ENCODE measurements at regions not wholly inside any gene's neighbourhood (a gene's known extent, or its start where the extent isn't known, plus 50 kb on each side); places are given as distances from the start of the nearest gene placed in this dataset.
"Not testable (repeated sequence)": the region's sequence is repeated elsewhere in the genome, so short reads cannot be mapped to it uniquely, and the experiment has no call there.

DNA sequence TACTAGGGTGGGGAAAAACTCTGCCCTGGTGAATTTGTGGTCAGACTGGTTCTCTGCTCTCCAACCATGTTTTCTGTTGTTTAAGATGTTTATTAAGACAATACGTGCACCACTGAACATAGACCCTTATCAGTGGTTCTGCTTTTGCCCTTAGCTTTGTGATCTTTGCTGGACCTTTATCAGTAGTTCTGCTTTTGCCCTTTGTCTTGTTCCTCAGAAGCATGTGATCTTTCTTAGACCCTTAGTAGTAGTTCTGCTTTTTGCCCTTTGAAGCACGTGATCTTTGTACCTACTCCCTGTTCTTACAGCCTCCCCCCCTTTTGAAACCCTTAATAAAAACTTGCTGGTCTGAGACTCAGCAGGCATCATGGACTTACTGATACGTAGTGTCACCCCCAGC, 101.4 kb upstream of the FAM90A1 start:
- DNase-seq; H3K9me3 ChIP-seq (ENCODE audit: control insufficient read depth, low read length); H3K36me3 ChIP-seq (ENCODE audit: control insufficient read depth, insufficient read depth, low read length); H3K4me1 ChIP-seq (ENCODE audit: control insufficient read depth, insufficient read depth, low read length, poor library complexity, severe bottlenecking); H3K27me3 ChIP-seq (replicated peaks; ENCODE audit: control insufficient read depth, insufficient read depth, low read length, poor library complexity, severe bottlenecking); H3K4me3 ChIP-seq (ENCODE audit: insufficient read depth, low read depth, low read length, poor library complexity, severe bottlenecking); H3K27ac ChIP-seq (ENCODE audit: insufficient read depth, low read length, poor library complexity, severe bottlenecking): not testable (repeated sequence)

DNA sequence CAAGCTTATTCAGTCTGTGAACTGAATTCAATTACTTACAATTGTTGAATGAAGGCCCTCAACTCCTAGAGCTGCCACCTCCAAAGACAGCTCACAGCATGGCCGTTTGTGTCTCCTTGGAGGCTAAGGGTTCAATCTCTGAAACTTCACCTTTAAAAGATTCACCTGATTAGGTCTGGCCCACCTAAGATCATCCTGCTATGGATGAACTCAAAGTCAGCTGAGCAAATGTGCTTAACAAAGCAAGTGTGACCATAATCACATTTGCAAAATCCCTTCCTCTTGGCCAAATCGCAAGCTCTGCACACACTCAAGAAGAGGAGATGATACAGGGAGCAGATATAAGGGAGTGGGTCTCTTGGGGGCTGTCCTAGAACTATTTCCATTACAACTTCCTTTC, 105.0 kb upstream of the FAM90A1 start:
- not testable (repeated sequence) for H3K27ac ChIP-seq (ENCODE audit: insufficient read depth, low read length, poor library complexity, severe bottlenecking); H3K9me3 ChIP-seq (ENCODE audit: control insufficient read depth, low read length); H3K4me1 ChIP-seq (ENCODE audit: control insufficient read depth, insufficient read depth, low read length, poor library complexity, severe bottlenecking); DNase-seq; H3K36me3 ChIP-seq (ENCODE audit: control insufficient read depth, insufficient read depth, low read length); H3K27me3 ChIP-seq (replicated peaks; ENCODE audit: control insufficient read depth, insufficient read depth, low read length, poor library complexity, severe bottlenecking); H3K4me3 ChIP-seq (ENCODE audit: insufficient read depth, low read depth, low read length, poor library complexity, severe bottlenecking)

- H3K27ac ChIP-seq (ENCODE audit: insufficient read depth, low read length, poor library complexity, severe bottlenecking); H3K9me3 ChIP-seq (ENCODE audit: control insufficient read depth, low read length); H3K4me3 ChIP-seq (ENCODE audit: insufficient read depth, low read depth, low read length, poor library complexity, severe bottlenecking); H3K36me3 ChIP-seq (ENCODE audit: control insufficient read depth, insufficient read depth, low read length); H3K4me1 ChIP-seq (ENCODE audit: control insufficient read depth, insufficient read depth, low read length, poor library complexity, severe bottlenecking); H3K27me3 ChIP-seq (replicated peaks; ENCODE audit: control insufficient read depth, insufficient read depth, low read length, poor library complexity, severe bottlenecking); DNase-seq: not testable (repeated sequence)
Observed at GRCh38 chr12:8351073-8351472, 104.7 kb upstream of the CLEC6A start.

- DNase-seq; H3K27me3 ChIP-seq (replicated peaks; ENCODE audit: control insufficient read depth, insufficient read depth, low read length, poor library complexity, severe bottlenecking); H3K9me3 ChIP-seq (ENCODE audit: control insufficient read depth, low read length); H3K27ac ChIP-seq (ENCODE audit: insufficient read depth, low read length, poor library complexity, severe bottlenecking); H3K36me3 ChIP-seq (ENCODE audit: control insufficient read depth, insufficient read depth, low read length); H3K4me1 ChIP-seq (ENCODE audit: control insufficient read depth, insufficient read depth, low read length, poor library complexity, severe bottlenecking); H3K4me3 ChIP-seq (ENCODE audit: insufficient read depth, low read depth, low read length, poor library complexity, severe bottlenecking): not testable (repeated sequence)
Observed at GRCh38 chr12:8354741-8355140, 101.0 kb upstream of the CLEC6A start.

GRCh38 chr12:8355531-8355930, 100.2 kb upstream of the CLEC6A start:
- H3K9me3 ChIP-seq (ENCODE audit: control insufficient read depth, low read length); H3K36me3 ChIP-seq (ENCODE audit: control insufficient read depth, insufficient read depth, low read length); DNase-seq; H3K4me1 ChIP-seq (ENCODE audit: control insufficient read depth, insufficient read depth, low read length, poor library complexity, severe bottlenecking); H3K4me3 ChIP-seq (ENCODE audit: insufficient read depth, low read depth, low read length, poor library complexity, severe bottlenecking); H3K27me3 ChIP-seq (replicated peaks; ENCODE audit: control insufficient read depth, insufficient read depth, low read length, poor library complexity, severe bottlenecking); H3K27ac ChIP-seq (ENCODE audit: insufficient read depth, low read length, poor library complexity, severe bottlenecking): not testable (repeated sequence)

DNA sequence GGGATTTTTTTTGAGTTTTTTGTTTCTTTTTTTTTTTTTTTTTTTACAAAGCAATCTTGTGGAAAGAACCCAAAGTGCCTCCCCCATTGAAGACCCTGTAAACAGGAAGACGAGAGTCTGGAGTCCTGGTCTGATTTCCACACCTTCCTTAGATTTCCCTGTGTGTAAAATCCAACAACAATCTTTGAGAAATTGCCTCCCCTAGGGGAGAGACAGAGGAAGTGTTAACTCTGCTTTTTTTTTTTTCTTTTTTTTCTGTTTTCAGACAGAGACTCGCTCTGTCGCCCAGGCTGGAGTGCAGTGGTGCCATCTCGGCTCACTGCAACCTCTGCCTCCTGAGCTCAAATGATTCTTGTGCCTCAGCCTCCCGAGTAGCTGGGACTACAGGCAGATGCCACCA, 82.0 kb upstream of the CLEC6A start:
- H3K27ac ChIP-seq (ENCODE audit: insufficient read depth, low read length, poor library complexity, severe bottlenecking); DNase-seq; H3K4me1 ChIP-seq (ENCODE audit: control insufficient read depth, insufficient read depth, low read length, poor library complexity, severe bottlenecking); H3K4me3 ChIP-seq (ENCODE audit: insufficient read depth, low read depth, low read length, poor library complexity, severe bottlenecking); H3K9me3 ChIP-seq (ENCODE audit: control insufficient read depth, low read length); H3K36me3 ChIP-seq (ENCODE audit: control insufficient read depth, insufficient read depth, low read length); H3K27me3 ChIP-seq (replicated peaks; ENCODE audit: control insufficient read depth, insufficient read depth, low read length, poor library complexity, severe bottlenecking): not testable (repeated sequence)

GRCh38 chr12:8375122-8375521, 80.6 kb upstream of the CLEC6A start:
- H3K4me1 ChIP-seq (ENCODE audit: control insufficient read depth, insufficient read depth, low read length, poor library complexity, severe bottlenecking); H3K27me3 ChIP-seq (replicated peaks; ENCODE audit: control insufficient read depth, insufficient read depth, low read length, poor library complexity, severe bottlenecking); H3K27ac ChIP-seq (ENCODE audit: insufficient read depth, low read length, poor library complexity, severe bottlenecking); H3K9me3 ChIP-seq (ENCODE audit: control insufficient read depth, low read length); DNase-seq; H3K4me3 ChIP-seq (ENCODE audit: insufficient read depth, low read depth, low read length, poor library complexity, severe bottlenecking); H3K36me3 ChIP-seq (ENCODE audit: control insufficient read depth, insufficient read depth, low read length): not testable (repeated sequence)

GRCh38 chr12:8377756-8378155, 78.0 kb upstream of the CLEC6A start:
- not testable (repeated sequence) for H3K27ac ChIP-seq (ENCODE audit: insufficient read depth, low read length, poor library complexity, severe bottlenecking); H3K4me1 ChIP-seq (ENCODE audit: control insufficient read depth, insufficient read depth, low read length, poor library complexity, severe bottlenecking); H3K27me3 ChIP-seq (replicated peaks; ENCODE audit: control insufficient read depth, insufficient read depth, low read length, poor library complexity, severe bottlenecking); H3K4me3 ChIP-seq (ENCODE audit: insufficient read depth, low read depth, low read length, poor library complexity, severe bottlenecking); H3K36me3 ChIP-seq (ENCODE audit: control insufficient read depth, insufficient read depth, low read length); DNase-seq; H3K9me3 ChIP-seq (ENCODE audit: control insufficient read depth, low read length)

- H3K9me3 ChIP-seq (ENCODE audit: control insufficient read depth, low read length); DNase-seq; H3K4me3 ChIP-seq (ENCODE audit: insufficient read depth, low read depth, low read length, poor library complexity, severe bottlenecking); H3K4me1 ChIP-seq (ENCODE audit: control insufficient read depth, insufficient read depth, low read length, poor library complexity, severe bottlenecking); H3K27ac ChIP-seq (ENCODE audit: insufficient read depth, low read length, poor library complexity, severe bottlenecking); H3K27me3 ChIP-seq (replicated peaks; ENCODE audit: control insufficient read depth, insufficient read depth, low read length, poor library complexity, severe bottlenecking); H3K36me3 ChIP-seq (ENCODE audit: control insufficient read depth, insufficient read depth, low read length): not testable (repeated sequence)
Observed at GRCh38 chr12:8382556-8382955, 73.2 kb upstream of the CLEC6A start.

DNA sequence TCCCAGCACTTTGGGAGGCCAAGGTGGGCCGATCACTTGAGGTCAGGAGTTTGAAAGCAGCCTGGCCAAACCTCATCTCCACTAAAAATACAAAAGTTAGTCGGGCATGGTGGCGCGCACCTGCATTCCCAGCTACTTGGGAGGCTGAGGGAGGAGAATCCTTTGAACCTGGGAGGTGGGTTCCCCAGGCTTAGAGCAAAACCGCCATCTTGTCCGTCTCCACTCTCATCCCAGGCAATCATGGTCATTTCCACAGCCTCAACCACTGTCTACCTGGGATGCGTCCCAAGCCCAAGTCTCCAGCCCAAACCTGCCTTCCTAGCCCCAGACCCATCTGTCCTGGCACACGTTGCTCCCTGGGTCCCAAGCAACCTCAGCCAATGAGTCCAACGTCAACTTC, 71.1 kb upstream of the CLEC6A start:
- not testable (repeated sequence) for H3K27me3 ChIP-seq (replicated peaks; ENCODE audit: control insufficient read depth, insufficient read depth, low read length, poor library complexity, severe bottlenecking); H3K4me1 ChIP-seq (ENCODE audit: control insufficient read depth, insufficient read depth, low read length, poor library complexity, severe bottlenecking); H3K4me3 ChIP-seq (ENCODE audit: insufficient read depth, low read depth, low read length, poor library complexity, severe bottlenecking); DNase-seq; H3K27ac ChIP-seq (ENCODE audit: insufficient read depth, low read length, poor library complexity, severe bottlenecking); H3K36me3 ChIP-seq (ENCODE audit: control insufficient read depth, insufficient read depth, low read length); H3K9me3 ChIP-seq (ENCODE audit: control insufficient read depth, low read length)

DNA sequence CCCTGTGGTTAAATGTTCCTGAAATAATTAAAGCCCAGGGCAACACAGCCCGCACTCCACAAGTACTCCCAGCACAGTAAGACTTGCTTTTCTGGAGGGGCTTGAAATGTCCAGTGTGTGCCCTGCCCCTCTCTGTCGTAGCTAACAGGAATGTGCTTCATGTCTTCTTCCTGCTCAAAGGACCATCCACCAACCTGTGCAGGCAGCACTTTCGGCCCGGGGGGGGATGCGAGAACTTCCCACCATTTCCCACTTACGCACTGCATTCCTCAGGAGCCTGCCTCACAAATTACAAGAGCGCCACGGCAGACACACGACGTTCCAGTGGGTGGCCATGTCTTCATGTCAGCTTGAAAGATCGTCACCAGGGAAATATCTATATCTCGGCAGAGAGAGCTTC, 70.3 kb upstream of the CLEC6A start:
- H3K36me3 ChIP-seq (ENCODE audit: control insufficient read depth, insufficient read depth, low read length); H3K27me3 ChIP-seq (replicated peaks; ENCODE audit: control insufficient read depth, insufficient read depth, low read length, poor library complexity, severe bottlenecking); H3K9me3 ChIP-seq (ENCODE audit: control insufficient read depth, low read length); H3K4me3 ChIP-seq (ENCODE audit: insufficient read depth, low read depth, low read length, poor library complexity, severe bottlenecking); H3K27ac ChIP-seq (ENCODE audit: insufficient read depth, low read length, poor library complexity, severe bottlenecking); H3K4me1 ChIP-seq (ENCODE audit: control insufficient read depth, insufficient read depth, low read length, poor library complexity, severe bottlenecking); DNase-seq: not testable (repeated sequence)
